Vagina (tissue), 2 donors: ENCODE measurements at regions not wholly inside any gene's neighbourhood (a gene's known extent, or its start where the extent isn't known, plus 50 kb on each side); places are given as distances from the start of the nearest gene placed in this dataset.
A peak's percentile ranks its signal among the peaks of the same experiment; 100 is the strongest.

Experiments
- DNase-seq, 2 donors: peaks; one replicate each; pipeline ENCODE4 v3.0.0-alpha.2; 2017; ENCODE audit errors: extremely low spot score in 2 of 2
- H3K27ac ChIP-seq: fragments of 200-600 bp; sonication (generic); one replicate; pipeline ENCODE4 v1.5.1; 2019
- H3K27me3 ChIP-seq: fragments of 200-600 bp; sonication (generic); one replicate; pipeline ENCODE4 v1.5.1; 2019
- H3K36me3 ChIP-seq, 2 donors: fragments of 200-600 bp; sonication (generic); one replicate each; pipeline ENCODE4 v1.5.1; 2017 to 2019
- H3K4me1 ChIP-seq: fragments of 200-600 bp; sonication (generic); one replicate; pipeline ENCODE4 v1.5.1; 2019
- H3K4me3 ChIP-seq, 2 donors: fragments of 200-600 bp; sonication (generic); 1 replicate in 1 of 2; 2 replicates in 1 of 2; pipeline ENCODE4 v1.5.1; 2016 to 2019
- H3K9me3 ChIP-seq: fragments of 200-600 bp; sonication (generic); one replicate; pipeline ENCODE4 v1.5.1; 2019
- POLR2A ChIP-seq, 2 donors: fragments of 450-650 bp; IDR thresholded peaks; one replicate each; pipeline ENCODE4 v1.6.1; 2017; ENCODE audit warnings: antibody characterized with exemption in 2 of 2, mild to moderate bottlenecking in 2 of 2, moderate library complexity in 2 of 2
- POLR2AphosphoS5 ChIP-seq, 2 donors: sonication (generic); formaldehyde crosslinking; IDR thresholded peaks; one replicate each; pipeline ENCODE4 v1.9.0; 2017; ENCODE audit warnings: antibody characterized with exemption in 2 of 2, mild to moderate bottlenecking in 2 of 2, low read depth in 1 of 2; ENCODE audit not compliant: insufficient read depth in 1 of 2
- intact Hi-C: fragments of 100-400 bp; cut with DNase I; formaldehyde crosslinking; loops from one replicate; pipeline ENCODE4 v1.15.1; 2023
- TF ChIP-seq, protein P1 (sequence below), 3 experiments: fragments of 450-650 bp in 2 of 3; fragments of 200-600 bp in 1 of 3; sonication (generic) in 1 of 3; IDR thresholded peaks; one replicate each; pipeline ENCODE4 v1.5.1; 2017 to 2019; ENCODE audit warnings: antibody characterized with exemption in 3 of 3, mild to moderate bottlenecking in 2 of 3, moderate library complexity in 2 of 3

- TF ChIP-seq POLR2A (IDR thresholded peaks at IDR 0.05) (no peak), POLR2AphosphoS5 (IDR thresholded peaks at IDR 0.05; ENCODE audit: insufficient read depth in 1 of 2, low read depth in 1 of 2) (no peak)
- TF ChIP-seq, protein P1, sequence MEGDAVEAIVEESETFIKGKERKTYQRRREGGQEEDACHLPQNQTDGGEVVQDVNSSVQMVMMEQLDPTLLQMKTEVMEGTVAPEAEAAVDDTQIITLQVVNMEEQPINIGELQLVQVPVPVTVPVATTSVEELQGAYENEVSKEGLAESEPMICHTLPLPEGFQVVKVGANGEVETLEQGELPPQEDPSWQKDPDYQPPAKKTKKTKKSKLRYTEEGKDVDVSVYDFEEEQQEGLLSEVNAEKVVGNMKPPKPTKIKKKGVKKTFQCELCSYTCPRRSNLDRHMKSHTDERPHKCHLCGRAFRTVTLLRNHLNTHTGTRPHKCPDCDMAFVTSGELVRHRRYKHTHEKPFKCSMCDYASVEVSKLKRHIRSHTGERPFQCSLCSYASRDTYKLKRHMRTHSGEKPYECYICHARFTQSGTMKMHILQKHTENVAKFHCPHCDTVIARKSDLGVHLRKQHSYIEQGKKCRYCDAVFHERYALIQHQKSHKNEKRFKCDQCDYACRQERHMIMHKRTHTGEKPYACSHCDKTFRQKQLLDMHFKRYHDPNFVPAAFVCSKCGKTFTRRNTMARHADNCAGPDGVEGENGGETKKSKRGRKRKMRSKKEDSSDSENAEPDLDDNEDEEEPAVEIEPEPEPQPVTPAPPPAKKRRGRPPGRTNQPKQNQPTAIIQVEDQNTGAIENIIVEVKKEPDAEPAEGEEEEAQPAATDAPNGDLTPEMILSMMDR (IDR thresholded peaks at IDR 0.05), result no peak
- Histone ChIP-seq H3K4me3 (no peak overlapping the region), H3K27me3 (no peaks in the 10 kb centered on the region), H3K9me3 (no peaks in the 10 kb centered on the region), H3K27ac (peak overlapping the region; percentile 100), H3K4me1 (peaks cover 92% of the 10 kb centered on the region), H3K36me3 (no peaks in the 10 kb centered on the region)
- no peak for DNase-seq
- intact Hi-C loops, result no loop called here
Observed at GRCh38 chr22:46061501-46062231, 84.7 kb upstream of the WNT7B start.

GRCh38 chr22:46062232-46062615, 85.3 kb upstream of the WNT7B start:
- H3K27ac ChIP-seq, result peak overlapping the region; percentile 100
- H3K27me3 ChIP-seq, result no peaks in the 10 kb centered on the region
- intact Hi-C loops, result no loop called here
- H3K36me3 ChIP-seq, result no peaks in the 10 kb centered on the region
- DNase-seq, result no peak
- H3K9me3 ChIP-seq, result no peaks in the 10 kb centered on the region
- peaks cover 92% of the 10 kb centered on the region for H3K4me1 ChIP-seq
- no peak overlapping the region for H3K4me3 ChIP-seq
- TF ChIP-seq POLR2A (IDR thresholded peaks at IDR 0.05), result no peak
- TF ChIP-seq, protein P1 (IDR thresholded peaks at IDR 0.05), result no peak
- no peak for TF ChIP-seq POLR2AphosphoS5 (IDR thresholded peaks at IDR 0.05; ENCODE audit: insufficient read depth in 1 of 2, low read depth in 1 of 2)

GRCh38 chr22:46062971-46063631, 86.1 kb upstream of the WNT7B start:
- TF ChIP-seq, protein P1 (IDR thresholded peaks at IDR 0.05), result no peak
- no peak for TF ChIP-seq POLR2A (IDR thresholded peaks at IDR 0.05)
- TF ChIP-seq POLR2AphosphoS5 (IDR thresholded peaks at IDR 0.05; ENCODE audit: insufficient read depth in 1 of 2, low read depth in 1 of 2), result no peak
- no peaks in the 10 kb centered on the region for H3K36me3 ChIP-seq
- H3K4me3 ChIP-seq, result no peak overlapping the region
- no peak for DNase-seq
- peak overlapping the region; percentile 100 for H3K27ac ChIP-seq
- peaks cover 90% of the 10 kb centered on the region for H3K4me1 ChIP-seq
- H3K9me3 ChIP-seq, result no peaks in the 10 kb centered on the region
- intact Hi-C loops, result no loop called here
- no peaks in the 10 kb centered on the region for H3K27me3 ChIP-seq

DNA sequence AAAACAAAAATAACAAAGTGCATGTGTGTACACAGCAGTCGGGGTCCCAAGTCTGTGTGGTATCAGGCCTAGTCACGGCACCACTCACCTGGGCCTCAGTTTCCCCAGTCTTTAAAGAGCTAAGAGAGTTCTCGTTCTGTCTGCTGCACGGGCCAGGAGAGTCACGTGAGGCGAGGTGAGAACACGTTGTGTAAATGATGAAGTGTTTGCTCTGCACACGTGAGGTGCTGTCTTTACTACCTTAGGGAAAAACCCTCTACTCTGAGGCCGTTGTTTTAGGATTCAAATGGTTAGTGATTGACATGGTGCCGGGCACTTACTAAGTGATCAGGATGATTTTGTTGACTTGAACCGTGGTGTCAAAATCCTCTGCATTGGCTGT, 86.5 kb upstream of the PPARA start:
- Histone ChIP-seq H3K36me3 (no peaks in the 10 kb centered on the region), H3K4me1 (peaks cover 90% of the 10 kb centered on the region), H3K4me3 (peak overlapping the region; percentile 21 to 23), H3K9me3 (no peaks in the 10 kb centered on the region), H3K27me3 (no peaks in the 10 kb centered on the region), H3K27ac (peak overlapping the region; percentile 100)
- DNase-seq, result no peak
- TF ChIP-seq POLR2AphosphoS5 (IDR thresholded peaks at IDR 0.05; ENCODE audit: insufficient read depth in 1 of 2, low read depth in 1 of 2), result peak in 1 of 2 donors; percentile 47
- no peak for TF ChIP-seq POLR2A (IDR thresholded peaks at IDR 0.05)
- intact Hi-C loops, result no loop called here

GRCh38 chr22:46064228-46064965, 85.9 kb upstream of the PPARA start:
- TF ChIP-seq POLR2AphosphoS5 (IDR thresholded peaks at IDR 0.05; ENCODE audit: insufficient read depth in 1 of 2, low read depth in 1 of 2), result peak in 1 of 2 donors; percentile 35
- TF ChIP-seq, protein P1 (IDR thresholded peaks at IDR 0.05), result no peak
- no peak for TF ChIP-seq POLR2A (IDR thresholded peaks at IDR 0.05)
- H3K4me1 ChIP-seq, result peaks cover 88% of the 10 kb centered on the region
- H3K4me3 ChIP-seq, result peak overlapping the region; percentile 21 to 23

More at GRCh38 chr22:46064228-46064965, 85.9 kb upstream of the PPARA start:
- intact Hi-C loops, result no loop called here
- Histone ChIP-seq H3K9me3 (no peaks in the 10 kb centered on the region), H3K27ac (peak overlapping the region; percentile 100), H3K27me3 (no peaks in the 10 kb centered on the region), H3K36me3 (no peaks in the 10 kb centered on the region)
- no peak for DNase-seq
